A673 (cell line): ENCODE measurements at regions not wholly inside any gene's neighbourhood (a gene's known extent, or its start where the extent isn't known, plus 50 kb on each side); places are given as distances from the start of the nearest gene placed in this dataset.

Source experiments
- BruUV-seq: library from RNA; stranded (reverse); fragments of 400-500 nt; replicated peaks from 2 replicates; lab custom pipeline; 2021; lab: Mats Ljungman, UMichigan
- CTCF ChIA-PET: fragments of 300-600 bp; sonication (Branson Sonifier 250); formaldehyde crosslinking; loops from one replicate; lab custom pipeline; 2022; ENCODE audit warnings: antibody characterized with exemption; lab: Charles Lee
- POLR2A ChIA-PET: fragments of 300-600 bp; sonication (Branson Sonifier 250); formaldehyde crosslinking; loops from one replicate; lab custom pipeline; 2022; ENCODE audit warnings: antibody characterized with exemption; ENCODE audit not compliant: low non-redundant PET; lab: Charles Lee
- DNase-seq: peaks from one replicate; pipeline ENCODE4 v3.0.0-alpha.2; 2015; ENCODE audit warnings: low spot score
- H3K27ac ChIP-seq: fragments of 200-600 bp; sonication (generic); 2 replicates; pipeline ENCODE4 v1.5.1; 2016; ENCODE audit warnings: mixed run types, low read depth, mild to moderate bottlenecking, mixed read lengths, antibody characterized with exemption, low read length; ENCODE audit not compliant: poor library complexity, severe bottlenecking
- H3K27me3 ChIP-seq: fragments of 200-600 bp; sonication (generic); replicated peaks from 2 replicates; pipeline ENCODE4 v1.6.1; 2017; ENCODE audit warnings: mixed run types, low read depth, mild to moderate bottlenecking, mixed read lengths, antibody characterized with exemption, low read length; ENCODE audit not compliant: insufficient read depth, poor library complexity
- H3K36me3 ChIP-seq: fragments of 200-600 bp; sonication (generic); 2 replicates; pipeline ENCODE4 v1.6.1; 2016; ENCODE audit warnings: mixed run types, mild to moderate bottlenecking, mixed read lengths, antibody characterized with exemption, low read length; ENCODE audit not compliant: insufficient read depth, poor library complexity, severe bottlenecking
- H3K4me1 ChIP-seq: fragments of 200-600 bp; sonication (generic); 2 replicates; pipeline ENCODE4 v1.6.1; 2017; ENCODE audit warnings: mixed run types, mild to moderate bottlenecking, mixed read lengths, antibody characterized with exemption, low read length; ENCODE audit not compliant: insufficient read depth, poor library complexity, severe bottlenecking
- H3K4me3 ChIP-seq: fragments of 200-600 bp; sonication (generic); 2 replicates; pipeline ENCODE4 v1.5.1; 2016; ENCODE audit warnings: low read depth, mixed run types, mild to moderate bottlenecking, mixed read lengths, low read length; ENCODE audit not compliant: poor library complexity, severe bottlenecking
- H3K9me3 ChIP-seq: fragments of 200-600 bp; sonication (generic); 2 replicates; pipeline ENCODE4 v1.6.1; 2016; ENCODE audit warnings: mixed run types, low read depth, mild to moderate bottlenecking, mixed read lengths, antibody characterized with exemption, low read length; ENCODE audit not compliant: poor library complexity, severe bottlenecking
- EZH2 ChIP-seq: fragments of 200-600 bp; sonication (generic); IDR thresholded peaks from 2 replicates; pipeline ENCODE4 v1.6.1; 2017; ENCODE audit warnings: borderline replicate concordance, low read depth, mild to moderate bottlenecking, mixed read lengths, antibody characterized with exemption, low read length; ENCODE audit not compliant: poor library complexity, severe bottlenecking
- intact Hi-C: fragments of 100-400 bp; cut with micrococcal nuclease; formaldehyde crosslinking; loops from one replicate; pipeline ENCODE4 v1.10.0; 2022; ENCODE audit not compliant: unreplicated experiment
- TF ChIP-seq, protein P1 (sequence below): fragments of 300-800, 200-600 bp; sonication (generic); conservative IDR thresholded peaks from 2 replicates; pipeline ENCODE4 v1.5.1; 2017; ENCODE audit warnings: low read depth, mild to moderate bottlenecking, antibody characterized with exemption, low read length, moderate library complexity, mixed read lengths

DNA sequence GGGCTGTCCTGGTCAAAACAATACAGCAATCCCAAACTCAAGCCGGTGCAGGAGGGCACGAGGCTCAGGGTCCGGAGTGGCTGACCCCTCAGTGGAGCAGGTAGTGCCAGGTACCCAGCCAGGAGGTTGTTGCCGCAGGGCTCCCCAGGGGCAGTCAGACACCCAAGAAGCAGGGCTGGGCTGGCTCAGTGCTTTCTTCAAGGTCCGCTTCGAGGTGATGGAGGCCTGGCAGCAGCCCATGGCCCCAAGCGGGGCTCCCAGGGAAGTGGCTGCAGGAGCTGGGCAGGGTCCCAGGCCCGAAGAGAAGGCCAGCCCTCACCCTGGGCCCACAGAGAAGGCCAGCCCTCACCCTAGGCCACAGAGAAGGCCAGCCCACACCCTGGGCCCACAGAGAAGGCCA, 55.3 kb upstream of the COPS8 start:
- ChIA-PET POLR2A (no interaction called here), CTCF (no interaction called here)
- no peaks in the 10 kb centered on the region for H3K36me3 ChIP-seq
- no peak for DNase-seq
- no peak overlapping the region for H3K27ac ChIP-seq
- peaks cover 13% of the 10 kb centered on the region for H3K27me3 ChIP-seq
- TF ChIP-seq, protein P1, sequence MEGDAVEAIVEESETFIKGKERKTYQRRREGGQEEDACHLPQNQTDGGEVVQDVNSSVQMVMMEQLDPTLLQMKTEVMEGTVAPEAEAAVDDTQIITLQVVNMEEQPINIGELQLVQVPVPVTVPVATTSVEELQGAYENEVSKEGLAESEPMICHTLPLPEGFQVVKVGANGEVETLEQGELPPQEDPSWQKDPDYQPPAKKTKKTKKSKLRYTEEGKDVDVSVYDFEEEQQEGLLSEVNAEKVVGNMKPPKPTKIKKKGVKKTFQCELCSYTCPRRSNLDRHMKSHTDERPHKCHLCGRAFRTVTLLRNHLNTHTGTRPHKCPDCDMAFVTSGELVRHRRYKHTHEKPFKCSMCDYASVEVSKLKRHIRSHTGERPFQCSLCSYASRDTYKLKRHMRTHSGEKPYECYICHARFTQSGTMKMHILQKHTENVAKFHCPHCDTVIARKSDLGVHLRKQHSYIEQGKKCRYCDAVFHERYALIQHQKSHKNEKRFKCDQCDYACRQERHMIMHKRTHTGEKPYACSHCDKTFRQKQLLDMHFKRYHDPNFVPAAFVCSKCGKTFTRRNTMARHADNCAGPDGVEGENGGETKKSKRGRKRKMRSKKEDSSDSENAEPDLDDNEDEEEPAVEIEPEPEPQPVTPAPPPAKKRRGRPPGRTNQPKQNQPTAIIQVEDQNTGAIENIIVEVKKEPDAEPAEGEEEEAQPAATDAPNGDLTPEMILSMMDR = no peak
- no peak for TF ChIP-seq EZH2
- BruUV-seq = no TSS peak
- H3K4me3 ChIP-seq = no peak overlapping the region
- no peaks in the 10 kb centered on the region for H3K4me1 ChIP-seq
- intact Hi-C loops = no loop called here
- no peaks in the 10 kb centered on the region for H3K9me3 ChIP-seq

DNA sequence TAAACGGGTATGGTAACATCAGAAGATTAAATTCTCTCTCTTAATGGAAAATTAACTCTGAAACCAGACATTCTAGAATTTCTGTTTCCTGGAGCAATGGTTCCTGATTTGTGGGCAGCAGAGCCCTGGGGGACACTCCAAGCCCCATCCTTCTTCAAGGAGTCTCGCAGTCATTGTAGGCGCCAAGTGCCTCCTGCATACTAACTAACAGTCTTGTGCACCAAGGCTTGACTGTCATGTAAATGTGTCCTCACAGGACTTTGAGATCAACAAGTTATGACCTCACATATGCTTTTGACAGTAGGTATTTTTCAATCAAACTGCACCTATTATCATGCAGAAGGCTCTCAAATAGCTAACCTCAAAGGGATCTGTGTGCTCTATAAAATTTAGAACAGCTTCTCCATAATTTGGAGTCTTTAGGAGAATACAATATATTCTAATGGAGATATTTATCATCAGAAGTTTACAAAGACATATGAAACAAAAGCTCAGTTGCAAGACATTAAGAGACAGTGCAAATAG, 52.1 kb upstream of the COPS8 start:
- Histone ChIP-seq H3K36me3 (no peaks in the 10 kb centered on the region), H3K9me3 (no peaks in the 10 kb centered on the region), H3K4me1 (no peaks in the 10 kb centered on the region), H3K4me3 (no peak overlapping the region), H3K27ac (no peak overlapping the region), H3K27me3 (peaks cover 13% of the 10 kb centered on the region)
- POLR2A ChIA-PET = interaction anchor here (0.7 kb wide), 1 partner anchor 1138 kb away, joined by 3 read pairs; no protein-coding TSS in a partner anchor
- no peak for DNase-seq
- TF ChIP-seq, protein P1 = no peak
- no peak for TF ChIP-seq EZH2
- no TSS peak for BruUV-seq
- CTCF ChIA-PET = no interaction called here
- intact Hi-C loops = no loop called here

DNA sequence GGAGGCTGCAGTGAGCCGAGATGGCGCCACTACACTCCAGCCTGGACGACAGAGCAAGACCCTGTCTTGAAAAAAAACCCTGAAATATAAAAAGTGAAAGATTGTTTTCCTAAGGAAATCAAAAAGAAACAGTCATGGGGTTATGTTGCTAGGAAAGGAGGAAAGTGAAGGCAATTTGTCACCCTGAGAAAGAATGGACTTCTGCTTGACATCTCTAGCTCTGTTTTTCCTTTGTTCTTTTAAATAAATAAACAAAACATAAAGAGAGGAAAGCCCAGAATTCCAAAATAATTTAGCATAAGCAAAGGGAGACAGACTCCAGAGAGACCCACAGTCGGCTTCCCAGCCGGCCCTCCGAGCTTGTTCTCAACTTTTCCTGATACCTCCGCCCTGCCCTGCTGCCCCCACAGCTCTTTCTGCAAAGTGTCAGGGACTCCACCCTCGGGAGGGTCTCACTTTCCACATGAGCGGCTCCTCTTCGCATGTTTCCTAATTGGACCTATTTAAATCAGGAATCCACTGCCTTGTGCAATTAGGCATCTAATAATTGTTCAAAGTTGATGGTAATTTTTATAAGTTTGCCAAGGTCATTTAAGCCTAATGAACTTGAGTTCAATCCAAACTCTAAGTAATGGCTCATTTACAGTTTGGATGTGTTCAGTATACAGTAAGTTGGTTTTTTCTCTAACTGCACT, 49.8 kb upstream of the COPS8 start:
- H3K27ac ChIP-seq = no peak overlapping the region
- POLR2A ChIA-PET = no interaction called here
- intact Hi-C loops = no loop called here

More for the DNA sequence above, 49.8 kb upstream of the COPS8 start:
- TF ChIP-seq, protein P1 = no peak
- no peak for TF ChIP-seq EZH2
- Histone ChIP-seq H3K36me3 (no peaks in the 10 kb centered on the region), H3K27me3 (peaks cover 13% of the 10 kb centered on the region), H3K9me3 (no peaks in the 10 kb centered on the region), H3K4me3 (no peak overlapping the region), H3K4me1 (no peaks in the 10 kb centered on the region)
- BruUV-seq = no TSS peak
- CTCF ChIA-PET = no interaction called here
- DNase-seq = no peak
